GM04504 (cell line): ENCODE measurements at regions not wholly inside any gene's neighbourhood (a gene's known extent, or its start where the extent isn't known, plus 50 kb on each side); places are given as distances from the start of the nearest gene placed in this dataset.
"Not testable (repeated sequence)": the region's sequence is repeated elsewhere in the genome, so short reads cannot be mapped to it uniquely, and the experiment has no call there.

ENCODE experiments used
- DNase-seq: peaks from one replicate; pipeline ENCODE4 v3.0.0-alpha.2; 2012; ENCODE audit warnings: low read depth

DNA sequence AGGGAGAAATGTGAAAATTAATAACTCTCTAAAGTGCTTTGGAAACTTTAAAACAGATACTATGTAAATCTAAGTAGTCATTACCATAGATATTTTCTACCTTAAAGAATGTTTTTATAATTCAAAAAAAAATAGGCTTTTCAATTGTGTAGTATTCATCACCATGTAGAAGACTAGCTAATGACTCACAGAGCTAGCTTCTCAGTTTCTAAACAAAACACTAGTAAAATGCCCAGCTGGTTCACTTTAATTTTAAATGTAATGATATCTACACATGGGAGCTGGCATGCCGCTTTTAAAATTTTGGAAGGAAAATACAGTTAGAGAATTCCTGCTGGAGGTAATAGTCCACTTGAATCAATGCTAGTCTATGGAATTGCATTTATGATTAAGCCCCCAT lies 509.8 kb downstream of the CSNK1G3 start:
- DNase-seq: no peak

DNA sequence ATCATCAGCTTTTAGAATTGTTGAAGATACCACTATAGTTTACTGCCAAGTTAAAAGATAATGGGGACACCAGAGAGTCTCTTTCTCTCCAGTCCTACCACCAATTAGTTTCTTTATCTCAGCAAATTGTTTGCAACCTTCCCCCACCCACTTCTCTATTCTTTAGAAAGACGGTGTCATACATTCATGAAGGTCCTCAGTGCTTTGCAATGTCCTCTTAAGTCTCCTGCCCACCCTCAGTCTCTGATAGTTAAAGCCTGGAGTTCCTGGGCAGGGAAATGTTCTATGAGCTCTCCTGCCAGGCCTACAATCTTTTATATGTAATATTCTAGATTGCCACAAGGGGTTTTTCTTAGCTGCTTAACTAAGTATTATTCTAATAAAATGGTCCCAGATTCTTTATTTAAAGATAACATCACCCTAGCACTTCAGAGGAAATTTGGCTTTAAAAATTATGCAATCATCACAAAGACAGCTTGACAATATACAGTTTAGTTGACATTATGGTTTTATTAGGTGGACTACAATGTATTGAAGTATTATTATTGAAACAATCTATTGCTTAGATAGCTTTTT lies 509.2 kb downstream of the CSNK1G3 start:
- no peak for DNase-seq

DNA sequence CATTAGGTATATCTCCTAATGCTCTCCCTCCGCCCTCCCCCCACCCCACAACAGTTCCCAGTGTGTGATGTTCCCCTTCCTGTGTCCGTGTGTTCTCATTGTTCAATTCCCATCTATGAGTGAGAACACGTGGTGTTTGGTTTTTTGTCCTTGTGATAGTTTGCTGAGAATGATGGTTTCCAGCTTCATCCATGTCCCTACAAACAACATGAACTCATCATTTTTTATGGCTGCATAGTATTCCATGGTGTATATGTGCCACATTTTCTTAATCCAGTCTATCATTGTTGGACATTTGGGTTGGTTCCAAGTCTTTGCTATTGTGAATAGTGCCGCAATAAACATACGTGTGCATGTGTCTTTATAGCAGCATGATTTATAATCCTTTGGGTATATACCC lies 505.3 kb downstream of the CSNK1G3 start:
- not testable (repeated sequence) for DNase-seq

DNA sequence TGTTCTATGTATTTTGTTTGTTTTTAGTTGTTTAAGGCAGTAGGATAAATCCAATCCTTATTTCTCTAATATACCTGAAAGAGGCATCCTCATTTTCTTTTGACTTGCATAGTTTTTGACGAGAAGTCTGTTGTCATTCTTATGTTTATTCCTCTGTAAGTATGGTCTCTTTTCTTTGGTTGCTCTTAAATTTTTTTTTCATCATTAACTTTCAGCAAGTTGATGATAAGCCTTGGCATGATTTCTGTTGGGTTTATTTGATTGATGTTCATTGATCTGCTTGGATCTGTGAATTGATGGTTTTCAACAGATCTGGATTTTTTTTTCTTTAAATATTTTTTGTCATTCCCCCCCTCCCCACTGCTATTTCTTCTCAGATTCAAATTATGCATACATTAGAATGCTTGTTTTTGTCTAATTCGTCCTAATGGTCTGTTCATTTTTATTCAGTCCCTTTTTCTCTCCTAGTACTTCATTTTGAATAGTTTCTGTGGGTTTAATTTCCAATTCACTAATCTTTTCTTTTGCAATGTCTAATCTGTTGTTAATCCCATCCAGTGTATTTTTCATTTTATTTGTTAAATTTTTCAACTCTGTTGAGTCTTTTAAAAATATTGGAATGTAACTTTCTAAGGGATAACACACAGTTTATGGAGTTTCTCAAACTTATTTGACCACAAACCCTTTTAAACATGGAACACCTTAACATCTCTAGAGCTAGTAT lies 495.9 kb downstream of the CSNK1G3 start:
- no peak for DNase-seq

DNA sequence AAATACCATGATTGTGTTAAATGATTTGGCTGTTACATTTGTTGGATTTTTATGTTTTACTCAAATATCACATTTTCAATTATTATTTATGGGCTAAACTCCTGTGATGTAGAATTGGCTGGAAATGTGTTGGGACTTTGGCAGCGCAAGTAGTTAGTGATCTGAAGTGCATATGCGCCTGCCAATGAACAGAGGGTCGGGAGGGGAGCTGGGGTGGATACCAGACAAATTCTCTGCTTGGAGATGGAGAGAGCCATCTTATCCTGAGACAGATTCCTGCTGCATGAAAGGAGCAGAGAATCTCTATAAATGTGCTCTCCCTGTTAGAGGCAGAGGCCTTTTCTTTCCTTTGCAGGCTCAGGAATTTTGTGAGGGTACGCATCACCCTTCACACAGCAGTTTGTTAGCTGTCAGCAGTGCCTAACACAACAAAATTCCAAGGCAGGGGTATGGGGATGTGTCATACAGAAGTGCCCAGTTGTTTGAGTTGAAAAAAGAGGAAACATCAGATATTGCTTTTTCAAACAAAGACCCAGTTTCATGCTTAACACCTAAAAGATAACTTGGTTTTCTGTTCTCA lies 489.1 kb downstream of the CSNK1G3 start:
- DNase-seq: no peak

DNA sequence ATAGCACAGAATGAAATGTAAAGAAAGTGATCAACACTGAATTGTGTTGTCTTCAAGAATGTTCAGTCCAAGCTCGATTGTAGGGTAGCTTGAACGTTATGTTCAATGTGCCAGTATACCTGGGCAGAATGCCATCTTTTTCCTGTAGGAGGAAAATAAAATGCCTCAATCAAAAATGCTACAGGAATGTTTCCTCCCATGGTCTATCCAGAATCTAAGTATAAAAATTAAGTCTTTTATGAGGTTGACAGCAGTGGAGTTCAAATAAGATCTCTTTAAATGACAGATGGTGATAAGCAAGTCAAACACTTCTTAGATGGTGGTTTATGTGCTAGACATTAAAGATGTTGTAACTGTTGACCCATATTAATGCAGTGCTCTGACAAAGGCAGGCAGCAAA lies 488.6 kb downstream of the CSNK1G3 start:
- DNase-seq: no peak

DNA sequence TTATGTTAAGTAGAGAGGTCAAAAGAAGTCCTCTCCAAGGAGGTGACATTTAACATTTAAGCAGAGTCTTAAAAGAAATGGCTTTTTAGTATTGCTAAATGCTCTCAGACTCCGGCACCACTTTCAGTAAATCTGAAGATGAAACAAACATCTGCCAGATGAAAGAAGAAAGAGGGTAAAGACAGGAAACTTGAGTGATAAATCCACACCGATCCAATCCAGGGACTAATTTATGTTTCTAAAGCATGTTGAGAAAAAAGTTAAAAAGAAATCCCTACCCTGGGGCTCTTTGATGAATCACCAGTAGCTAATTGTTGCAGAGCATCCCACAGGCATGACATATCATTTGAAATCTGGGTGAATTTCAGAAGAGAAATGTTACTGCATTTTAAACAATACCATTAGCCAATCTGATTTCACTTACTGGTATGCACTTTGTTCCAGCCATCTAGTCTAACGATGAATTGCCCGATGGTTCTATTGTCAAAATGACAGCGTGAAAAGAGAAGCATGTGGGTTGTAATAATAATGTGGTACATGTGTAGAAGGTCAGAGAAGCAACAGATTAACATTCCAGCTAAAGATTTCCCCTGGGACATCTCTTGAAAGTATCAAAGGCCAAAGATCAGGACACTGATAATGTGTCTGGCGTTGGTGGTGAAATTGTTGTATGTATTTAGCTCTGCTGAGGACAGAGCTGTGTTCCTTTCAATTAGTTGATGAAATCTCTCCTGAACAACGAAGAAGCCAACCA lies 485.7 kb downstream of the CSNK1G3 start:
- DNase-seq: peak; percentile 81

DNA sequence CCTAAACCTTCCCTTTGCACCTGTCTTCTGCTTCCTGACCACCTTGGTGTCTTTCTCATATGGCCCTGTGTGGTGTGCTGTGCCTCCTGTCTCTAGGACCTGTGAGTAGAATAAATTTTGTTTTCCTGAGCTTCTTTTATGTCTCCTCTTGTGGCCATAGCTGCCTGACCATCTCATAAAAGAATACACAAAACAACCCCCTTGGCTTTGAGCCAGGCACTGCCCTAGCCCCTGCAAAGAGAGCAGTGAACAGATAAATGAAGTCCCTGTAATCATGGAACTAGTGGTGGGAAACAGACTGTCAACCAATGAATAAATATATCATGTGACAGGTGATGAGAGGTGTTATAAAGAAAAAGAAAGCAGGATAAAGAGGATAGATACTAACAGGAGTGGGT lies 485.1 kb downstream of the CSNK1G3 start:
- no peak for DNase-seq

DNA sequence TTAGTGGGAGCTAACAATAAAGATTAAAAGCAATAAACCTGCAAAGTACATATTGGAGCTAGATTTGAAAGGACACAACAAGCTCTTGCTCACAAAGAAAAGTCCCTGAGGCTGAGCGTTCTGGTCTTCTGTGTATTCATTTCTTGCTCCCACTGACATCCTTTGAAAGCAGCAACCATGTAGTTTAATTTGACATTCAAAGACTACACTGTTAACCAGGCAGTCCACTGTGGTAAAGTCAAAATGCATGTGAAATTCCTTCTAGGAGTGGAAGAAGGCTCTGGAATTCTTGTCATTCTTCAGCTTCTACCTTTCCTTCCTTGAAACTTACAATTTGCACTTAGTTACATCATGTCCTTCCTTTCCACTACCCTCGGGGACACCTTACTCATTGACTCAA lies 480.7 kb downstream of the CSNK1G3 start:
- DNase-seq: no peak

DNA sequence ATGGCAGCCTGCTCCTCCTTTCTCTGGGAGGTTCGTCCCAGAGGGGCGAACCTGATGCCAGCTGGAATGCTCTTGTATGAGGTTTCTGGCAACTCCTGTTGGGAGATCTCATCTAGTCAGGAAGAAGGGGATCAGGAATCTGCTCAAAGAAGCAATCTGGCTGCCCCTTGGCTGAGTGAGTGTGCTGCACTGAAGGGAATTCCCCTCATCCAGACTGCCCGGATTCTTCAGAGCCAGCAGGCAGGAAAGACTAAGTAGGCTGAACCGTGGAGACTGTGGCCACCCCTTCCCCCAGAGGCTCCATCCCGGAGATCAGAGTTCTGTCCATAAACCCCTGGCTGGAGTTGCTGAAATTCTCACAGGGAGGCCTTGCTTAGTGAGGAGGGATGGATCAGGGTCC lies 476.0 kb downstream of the CSNK1G3 start:
- DNase-seq: no peak

DNA sequence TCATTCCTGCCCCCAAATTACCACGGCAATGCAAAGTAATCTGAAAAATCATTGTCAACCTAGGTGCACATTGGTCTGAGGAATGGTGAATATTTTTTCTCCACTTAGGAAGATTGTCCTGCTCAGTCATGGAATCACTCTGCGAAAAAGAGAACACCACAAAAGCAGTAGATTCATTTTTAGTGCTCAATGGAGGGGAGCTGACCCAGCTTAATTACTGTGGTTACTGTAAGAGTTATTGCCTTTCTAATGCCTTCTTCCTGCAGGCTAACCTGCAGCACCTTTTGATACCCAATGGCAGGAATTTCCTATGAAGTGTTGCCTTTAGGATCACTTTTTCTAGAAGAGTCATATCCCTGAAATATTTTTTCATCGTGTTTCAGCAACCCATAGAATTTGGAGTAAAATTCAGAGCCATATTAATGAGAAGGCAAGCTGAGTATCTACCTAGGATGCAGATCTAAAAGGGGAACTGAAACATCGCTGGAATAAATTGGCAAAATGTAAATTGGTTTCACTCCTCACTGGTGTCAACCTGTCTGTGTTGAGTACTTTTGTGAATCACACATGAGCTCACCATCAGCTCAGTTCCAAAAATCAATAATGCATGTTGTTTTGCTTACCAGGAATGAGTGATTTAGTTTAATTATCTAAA lies 464.5 kb downstream of the CSNK1G3 start:
- DNase-seq: no peak

DNA sequence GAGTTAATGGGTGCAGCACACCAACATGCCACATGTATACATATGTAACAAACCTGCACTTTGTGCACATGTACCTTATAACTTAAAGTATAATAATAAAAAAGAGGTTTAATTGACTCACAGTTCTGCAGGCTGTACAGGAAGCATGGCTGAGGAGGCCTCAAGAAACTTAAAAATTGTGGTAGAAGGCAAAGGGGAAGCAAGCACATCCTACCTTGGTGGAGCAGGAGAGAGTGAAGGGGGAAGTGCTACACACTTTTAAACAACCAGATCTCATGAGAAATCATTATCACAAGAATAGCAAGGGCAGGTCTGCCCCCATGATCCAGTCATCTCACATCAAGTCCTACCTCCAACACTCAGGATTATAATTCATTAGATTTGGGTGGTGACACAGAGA lies 463.5 kb downstream of the CSNK1G3 start:
- not testable (repeated sequence) for DNase-seq

DNA sequence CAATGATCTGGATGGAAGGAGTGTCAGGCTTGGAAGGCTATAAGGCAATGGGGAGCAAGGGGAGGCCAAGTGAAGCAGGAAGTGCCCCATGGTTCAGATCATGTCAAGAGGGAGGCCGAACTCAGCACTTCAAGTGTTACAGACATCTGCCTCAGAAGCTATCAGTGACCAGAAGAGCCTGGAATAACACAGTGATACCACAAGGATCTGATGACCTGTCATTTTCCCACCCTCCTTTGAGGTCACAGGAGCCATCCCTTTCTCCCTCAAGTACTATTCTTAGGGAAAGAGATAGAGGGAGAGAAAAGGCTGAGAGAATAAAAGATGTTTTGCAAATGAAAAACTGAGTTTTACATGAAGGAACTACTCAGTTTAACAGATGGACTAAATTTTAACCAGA lies 454.8 kb downstream of the CSNK1G3 start:
- no peak for DNase-seq

DNA sequence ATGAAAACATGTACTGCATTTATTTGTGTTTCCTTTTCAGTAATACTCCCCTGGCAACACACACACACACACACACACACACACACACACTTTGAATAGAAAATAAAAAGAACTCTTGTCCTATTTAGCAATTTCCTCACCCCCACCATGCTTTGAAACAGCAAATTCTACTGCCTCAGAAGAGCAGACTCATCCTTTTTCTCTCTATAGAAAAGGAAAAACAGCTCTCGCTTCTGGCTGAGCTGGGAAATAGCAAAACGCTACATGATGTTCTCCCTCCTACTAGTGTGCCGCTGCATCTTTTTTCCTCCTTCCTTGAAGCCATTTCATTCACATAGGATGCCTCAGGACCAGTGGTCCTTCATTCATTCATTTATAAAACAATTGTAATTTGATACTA lies 453.6 kb downstream of the CSNK1G3 start:
- DNase-seq: no peak

DNA sequence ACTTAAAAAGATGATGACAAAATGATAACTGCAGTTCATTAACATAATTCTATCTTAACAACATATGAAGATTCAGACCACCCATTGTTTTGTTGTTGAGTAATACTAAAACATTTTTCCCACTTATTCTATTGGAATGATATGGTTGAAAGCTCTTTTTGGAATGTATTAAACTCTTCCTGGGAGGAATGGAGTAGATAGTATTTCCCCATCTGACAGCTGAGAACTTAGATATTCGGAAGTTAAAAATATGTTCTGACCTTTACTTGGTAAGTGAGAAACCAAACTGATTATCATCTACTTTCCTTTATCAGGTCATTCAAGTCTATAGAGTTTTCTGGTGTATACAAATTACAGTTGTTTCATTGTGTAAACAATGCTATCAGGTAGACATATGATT lies 452.9 kb downstream of the CSNK1G3 start:
- no peak for DNase-seq

DNA sequence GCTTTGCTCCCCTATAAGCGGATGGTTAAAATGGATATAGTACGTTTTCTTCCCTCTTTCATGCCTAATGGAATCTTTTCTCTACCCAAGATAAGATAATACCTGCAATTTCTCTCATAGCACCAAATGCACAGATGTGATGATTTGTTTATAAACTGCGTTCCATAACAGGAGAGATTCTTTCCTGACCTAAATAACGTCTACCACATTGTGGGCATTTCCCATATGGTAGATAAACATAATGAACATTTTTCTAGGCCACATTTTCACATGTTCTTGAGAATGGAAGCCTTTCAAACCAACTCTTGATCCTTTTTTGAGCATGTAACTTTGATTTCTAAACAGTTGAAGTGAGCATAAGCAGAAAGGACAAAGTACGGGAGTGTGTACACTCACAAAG lies 448.5 kb downstream of the CSNK1G3 start:
- no peak for DNase-seq

DNA sequence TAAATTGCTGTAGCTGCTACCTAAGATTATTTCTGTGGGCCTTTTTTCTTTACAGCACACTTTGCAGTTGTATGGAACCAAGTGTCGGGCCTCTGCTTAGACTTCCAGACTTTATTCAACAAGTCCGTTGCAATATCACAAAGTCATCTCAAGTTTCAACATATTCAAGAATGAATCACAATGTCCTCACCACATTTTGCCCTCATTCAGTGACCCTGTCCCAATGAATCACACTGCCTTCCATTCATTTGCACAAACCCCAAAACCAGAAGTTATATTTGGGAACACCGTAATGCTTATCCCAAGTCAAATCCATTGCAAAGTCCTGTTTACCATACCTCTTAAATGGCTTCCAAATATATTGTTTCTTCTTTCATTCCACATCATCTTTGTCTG lies 439.6 kb downstream of the CSNK1G3 start:
- peak; percentile 76 for DNase-seq

DNA sequence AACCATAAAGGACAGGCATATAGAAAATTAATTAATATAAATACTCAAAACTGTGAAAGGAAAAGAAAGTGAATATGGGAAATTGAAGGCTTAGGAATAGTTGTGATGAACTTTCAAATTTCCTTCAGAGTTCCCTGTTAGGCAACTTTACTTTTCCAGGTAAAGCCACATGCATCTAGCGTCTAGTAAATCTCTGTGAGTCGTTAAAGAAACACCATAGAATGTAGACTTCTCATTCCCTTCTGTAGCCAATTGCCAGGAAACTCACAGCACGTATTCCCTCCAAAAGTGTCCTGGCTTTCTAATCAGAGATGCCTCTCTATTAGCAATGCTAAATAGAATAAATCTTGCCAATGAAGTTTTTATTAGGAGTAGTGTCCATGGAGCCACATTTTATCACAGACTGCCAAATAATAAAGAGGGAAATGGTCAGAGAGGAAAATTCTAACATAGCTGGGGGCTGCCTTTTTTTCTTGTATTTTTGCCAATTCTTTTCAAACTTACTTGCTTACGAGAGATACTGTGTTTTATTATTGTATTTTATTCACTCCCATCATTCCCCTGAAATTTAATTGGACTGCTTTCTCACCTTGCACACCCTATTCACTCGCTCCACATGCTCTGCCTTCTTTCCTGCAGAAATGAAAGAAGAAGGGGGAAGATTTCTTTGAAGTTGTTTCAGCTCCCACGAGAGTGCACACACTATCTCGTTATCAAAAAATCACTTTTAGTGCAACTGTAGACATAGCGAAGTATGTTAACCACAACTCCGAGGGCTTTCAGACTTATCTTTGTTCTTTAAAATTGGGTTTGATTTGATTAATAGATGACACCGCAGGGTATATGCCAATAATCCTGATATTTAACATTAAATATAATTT lies 439.0 kb downstream of the CSNK1G3 start:
- no peak for DNase-seq

DNA sequence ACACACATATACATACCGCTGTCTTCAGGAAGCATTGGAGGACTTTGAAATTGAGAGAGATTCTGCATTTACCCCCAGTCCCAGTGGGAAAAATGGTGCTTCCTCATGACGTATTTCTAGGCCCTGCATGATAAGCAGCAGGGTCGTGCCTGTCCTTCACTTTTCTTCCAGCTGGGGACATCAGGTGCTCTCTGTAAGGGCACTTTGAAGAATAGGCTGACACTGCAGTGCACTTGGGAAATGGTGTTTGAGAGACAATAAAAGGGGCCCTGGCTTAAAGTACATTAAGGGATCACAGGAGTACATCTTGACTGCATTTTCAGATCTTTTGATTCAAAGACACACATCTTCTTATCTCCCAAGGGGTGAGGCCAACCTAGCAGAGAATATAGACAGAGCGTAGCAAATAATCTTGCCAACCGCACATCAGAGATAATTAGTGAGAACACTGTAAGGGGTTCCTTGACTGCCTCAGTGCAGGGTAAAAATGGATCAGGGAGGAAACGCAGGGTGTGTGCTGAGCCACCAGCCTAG lies 437.9 kb downstream of the CSNK1G3 start:
- no peak for DNase-seq

DNA sequence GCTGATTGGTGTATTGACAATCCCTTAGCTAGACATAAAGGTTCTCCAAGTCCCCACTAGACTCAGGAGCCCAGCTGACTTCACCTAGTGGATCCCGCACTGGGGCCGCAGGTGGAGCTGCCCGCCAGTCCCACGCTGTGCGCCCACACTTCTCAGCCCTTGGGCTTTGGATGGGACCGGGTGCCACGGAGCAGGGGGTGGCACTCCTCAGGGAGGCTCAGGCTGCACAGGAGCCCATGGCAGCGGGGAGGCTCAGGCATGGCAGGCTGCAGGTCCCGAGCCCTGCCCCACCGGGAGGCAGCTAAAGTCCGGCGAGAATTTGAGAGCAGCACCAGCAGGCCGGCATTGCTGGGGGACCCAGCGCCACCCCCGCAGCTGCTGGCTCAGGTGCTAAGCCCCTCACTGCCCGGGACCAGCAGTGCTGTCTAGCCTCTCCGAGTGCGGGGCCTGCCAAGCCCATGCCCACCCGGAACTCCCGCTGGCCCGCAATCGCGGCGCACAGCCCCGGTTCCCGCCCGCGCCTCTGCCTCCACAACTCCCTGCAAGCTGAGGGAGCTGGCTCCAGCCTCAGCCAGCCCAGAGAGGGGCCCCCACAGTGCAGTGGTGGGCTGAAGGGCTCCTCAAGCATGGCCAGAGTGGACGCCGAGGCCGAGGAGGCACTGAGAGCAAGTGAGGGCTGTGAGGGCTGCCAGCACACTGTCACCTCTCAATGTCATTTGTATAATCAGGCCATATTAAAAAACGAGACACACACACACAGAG lies 437.2 kb downstream of the CSNK1G3 start:
- DNase-seq: no peak

DNA sequence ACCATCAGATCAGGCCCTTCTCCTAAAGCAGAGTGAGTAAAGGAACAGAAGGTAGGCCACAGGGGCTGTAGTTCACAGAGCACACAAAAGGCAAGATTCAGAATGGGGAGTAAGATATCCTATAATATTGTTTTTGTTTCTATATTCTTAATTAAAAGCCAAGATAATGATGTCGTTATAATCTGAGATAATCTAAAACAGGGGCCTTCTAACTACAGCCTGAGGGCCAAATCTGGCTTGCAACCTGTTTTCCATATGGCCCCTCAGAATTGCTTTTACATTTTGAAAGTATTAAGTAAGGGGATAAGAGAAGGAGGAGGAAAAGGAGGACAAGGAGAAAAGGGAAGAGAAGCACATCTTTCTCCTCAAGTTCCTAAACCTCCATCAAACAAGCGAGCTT lies 435.8 kb downstream of the CSNK1G3 start:
- DNase-seq: no peak
